Thymus (tissue), 11 donors: ENCODE measurements at regions not wholly inside any gene's neighbourhood (a gene's known extent, or its start where the extent isn't known, plus 50 kb on each side); places are given as distances from the start of the nearest gene placed in this dataset.

Source experiments
- DNase-seq, 9 donors: peaks; one replicate each; pipeline ENCODE4 v3.0.0-alpha.2; 2013; ENCODE audit warnings: low spot score in 9 of 9, low read depth in 6 of 9, missing footprints in 1 of 9
- H3K27ac ChIP-seq, 2 donors: one replicate each; pipeline ENCODE4 v1.5.1; 2013; ENCODE audit warnings: control low read depth in 1 of 2, low read depth in 1 of 2, low read length in 1 of 2, mild to moderate bottlenecking in 1 of 2, moderate library complexity in 1 of 2
- H3K27me3 ChIP-seq, 2 donors: one replicate each; pipeline ENCODE4 v1.5.1; 2013; ENCODE audit warnings: low read length in 1 of 2; ENCODE audit not compliant: control insufficient read depth in 2 of 2, insufficient read depth in 1 of 2
- H3K36me3 ChIP-seq, 2 donors: one replicate each; pipeline ENCODE4 v1.5.1; 2013; ENCODE audit warnings: low read length in 1 of 2, mild to moderate bottlenecking in 1 of 2, moderate library complexity in 1 of 2; ENCODE audit not compliant: control insufficient read depth in 2 of 2, insufficient read depth in 2 of 2
- H3K4me1 ChIP-seq, 2 donors: one replicate each; pipeline ENCODE4 v1.5.1; 2013; ENCODE audit warnings: low read length in 2 of 2; ENCODE audit not compliant: control insufficient read depth in 2 of 2, insufficient read depth in 2 of 2
- H3K4me3 ChIP-seq, 2 donors: one replicate each; pipeline ENCODE4 v1.5.1; 2013; ENCODE audit warnings: low read length in 2 of 2, control low read depth in 1 of 2, mild to moderate bottlenecking in 1 of 2
- H3K9me3 ChIP-seq, 2 donors: one replicate each; pipeline ENCODE4 v1.5.1; 2013; ENCODE audit warnings: low read length in 1 of 2, mild to moderate bottlenecking in 1 of 2; ENCODE audit not compliant: control insufficient read depth in 2 of 2, insufficient read depth in 1 of 2
- WGBS: extraction: QIAGEN DNeasy Blood & Tissue Kit; methylation state at CpG from one replicate; pipeline ENCODE4 v1.1.7; 2013; 5-methylcytosine and 5-hydroxymethylcytosine counted together
- donor health status: healthy.

DNA sequence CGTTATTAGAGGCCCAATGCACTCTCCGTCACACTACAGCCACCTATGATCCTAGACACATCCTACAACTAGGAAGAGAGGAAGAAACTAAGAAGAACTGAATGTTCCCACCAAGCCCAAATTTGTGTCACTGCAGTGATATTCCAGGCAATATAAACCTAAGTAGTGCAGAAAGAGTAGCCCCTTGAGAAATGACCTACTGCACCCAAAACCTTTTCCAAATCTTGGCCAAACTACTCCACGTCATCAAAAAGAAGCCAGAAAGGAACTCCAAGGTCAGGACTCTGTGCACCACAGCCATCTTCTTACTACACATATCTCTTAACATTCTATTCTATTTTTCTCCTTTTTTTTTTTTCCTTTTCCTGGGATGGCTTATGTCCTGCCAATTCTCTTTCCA lies 60.2 kb downstream of the ADAMTS1 start:
- no peaks in the 10 kb centered on the region for H3K36me3 ChIP-seq
- no peak overlapping the region for H3K4me3 ChIP-seq
- WGBS = 96% methylated on average over 3 of the region's 3 CpGs
- H3K9me3 ChIP-seq = no peaks in the 10 kb centered on the region
- DNase-seq = no peak
- H3K4me1 ChIP-seq = no peaks in the 10 kb centered on the region
- H3K27ac ChIP-seq = no peak overlapping the region
- H3K27me3 ChIP-seq = no peaks in the 10 kb centered on the region

DNA sequence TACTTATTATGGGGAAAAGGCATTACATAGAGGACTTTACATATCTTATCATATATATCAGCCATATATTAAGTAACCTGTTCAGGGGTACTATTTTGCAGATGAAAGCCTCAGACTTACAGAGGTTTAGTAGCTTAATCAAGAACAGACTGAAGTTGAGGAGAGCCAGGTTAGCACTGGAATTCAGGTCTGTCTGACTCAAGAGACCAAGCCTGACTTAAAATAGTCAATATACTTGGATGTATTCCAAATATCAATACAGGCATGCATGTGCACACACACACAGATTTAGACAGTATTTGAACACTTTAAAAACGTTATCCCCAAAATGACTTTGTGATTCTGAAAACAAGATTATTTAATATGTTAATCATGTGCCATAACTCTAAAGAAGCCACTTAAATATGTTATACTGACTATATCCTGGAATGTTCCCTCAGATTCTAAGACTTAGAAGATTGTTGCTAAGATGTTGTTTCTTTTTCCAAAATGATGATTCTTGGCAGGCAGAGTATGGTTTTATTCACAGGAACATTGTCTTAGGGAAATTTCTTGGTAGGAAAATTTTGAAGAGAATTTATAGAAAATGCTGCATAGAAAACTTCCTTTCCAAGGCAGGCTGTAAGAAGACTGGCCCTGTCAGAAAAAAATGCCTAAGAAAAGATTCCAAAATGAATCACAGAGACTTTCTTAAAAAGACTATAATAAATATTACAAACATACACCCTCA lies 61.6 kb downstream of the ADAMTS1 start:
- Histone ChIP-seq H3K4me1 (no peaks in the 10 kb centered on the region), H3K9me3 (no peaks in the 10 kb centered on the region), H3K4me3 (no peak overlapping the region), H3K27me3 (no peaks in the 10 kb centered on the region), H3K36me3 (no peaks in the 10 kb centered on the region), H3K27ac (no peak overlapping the region)
- no peak for DNase-seq
- 85% methylated on average over 1 of the region's 1 CpG for WGBS

DNA sequence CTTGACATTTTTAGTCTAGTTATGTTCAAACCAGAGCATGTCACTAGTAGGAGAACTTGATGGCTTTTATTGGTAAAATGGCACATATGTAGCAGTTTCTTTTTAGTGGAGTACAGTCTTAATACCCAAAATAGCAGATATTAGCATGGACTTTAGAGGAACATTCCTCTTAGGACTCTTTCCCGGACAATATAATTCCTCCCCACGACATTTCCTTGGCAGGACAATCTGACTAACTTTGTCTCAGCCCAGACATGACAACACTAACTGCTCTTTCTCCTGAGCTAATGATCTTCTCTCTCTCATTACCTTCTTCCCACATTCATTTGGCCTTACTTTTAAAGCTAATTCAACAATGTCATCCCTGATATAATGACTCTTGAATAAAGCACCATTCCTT lies 62.5 kb downstream of the ADAMTS1 start:
- WGBS = 88% methylated on average over 2 of the region's 2 CpGs
- H3K36me3 ChIP-seq = no peaks in the 10 kb centered on the region
- no peak overlapping the region for H3K27ac ChIP-seq
- no peak for DNase-seq
- H3K9me3 ChIP-seq = no peaks in the 10 kb centered on the region
- no peaks in the 10 kb centered on the region for H3K27me3 ChIP-seq
- no peak overlapping the region for H3K4me3 ChIP-seq
- H3K4me1 ChIP-seq = no peaks in the 10 kb centered on the region

DNA sequence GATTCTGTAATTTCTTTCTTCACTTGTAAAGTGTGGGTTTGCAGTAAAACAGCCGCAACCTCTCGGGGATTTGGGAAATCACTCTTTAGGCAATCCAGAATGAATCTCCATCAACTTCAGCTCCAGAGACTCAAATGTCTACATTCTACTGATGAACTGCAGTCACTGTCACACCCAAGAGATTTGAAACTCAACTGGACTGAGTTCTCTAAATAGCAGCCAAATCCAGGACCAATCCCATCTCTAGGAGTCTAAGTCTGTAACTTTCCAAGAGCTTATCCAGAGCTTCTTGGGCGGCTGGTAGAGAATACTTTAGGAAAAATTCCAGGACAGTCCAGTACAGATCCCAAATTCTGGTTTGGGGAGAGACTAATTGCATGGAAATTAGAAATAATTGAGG lies 62.9 kb downstream of the ADAMTS1 start:
- H3K27ac ChIP-seq = no peak overlapping the region
- no peaks in the 10 kb centered on the region for H3K9me3 ChIP-seq
- no peaks in the 10 kb centered on the region for H3K27me3 ChIP-seq
- no peak for DNase-seq
- H3K4me1 ChIP-seq = no peaks in the 10 kb centered on the region
- WGBS = 97% methylated on average over 3 of the region's 3 CpGs
- no peaks in the 10 kb centered on the region for H3K36me3 ChIP-seq
- H3K4me3 ChIP-seq = no peak overlapping the region

DNA sequence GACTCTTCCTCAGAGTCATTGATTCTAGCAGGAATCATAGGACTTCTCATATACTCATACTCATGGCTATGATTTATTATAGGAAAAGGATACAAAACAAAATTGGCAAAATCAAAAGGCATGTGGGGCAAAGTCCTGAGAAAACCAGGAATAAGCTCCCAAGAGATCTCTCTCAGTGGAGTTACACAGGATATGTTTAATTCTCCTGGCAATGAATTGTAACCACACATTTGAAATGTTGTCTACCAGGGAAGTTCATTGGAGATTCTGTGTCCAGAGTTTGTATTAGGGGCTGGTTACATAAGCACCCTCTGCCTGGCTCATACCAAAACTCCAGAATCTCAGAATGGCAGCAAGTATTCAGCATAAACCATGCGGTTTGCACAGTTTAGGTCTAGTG lies 63.9 kb downstream of the ADAMTS1 start:
- H3K4me3 ChIP-seq = no peak overlapping the region
- H3K36me3 ChIP-seq = no peaks in the 10 kb centered on the region
- H3K27me3 ChIP-seq = no peaks in the 10 kb centered on the region
- H3K27ac ChIP-seq = no peak overlapping the region
- DNase-seq = no peak
- no peaks in the 10 kb centered on the region for H3K9me3 ChIP-seq
- H3K4me1 ChIP-seq = no peaks in the 10 kb centered on the region
- 97% methylated on average over 1 of the region's 1 CpG for WGBS

DNA sequence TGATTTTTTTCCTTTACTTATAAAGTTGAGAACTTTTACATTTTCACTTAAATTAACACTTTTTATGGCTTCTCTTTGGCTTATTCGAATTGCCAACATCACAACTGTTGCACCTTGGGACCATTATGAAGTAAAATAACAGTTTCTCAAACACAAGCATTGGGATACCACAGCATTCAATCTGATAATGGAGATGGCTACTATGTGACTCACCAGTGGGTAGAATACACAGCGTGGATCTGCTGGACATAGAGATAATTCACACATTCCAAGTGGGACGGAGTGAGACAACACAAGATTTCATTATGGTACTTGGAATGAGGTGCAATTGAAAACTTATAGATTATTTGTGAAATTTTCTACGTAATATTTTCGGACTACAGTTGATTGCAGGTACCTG lies 68.0 kb downstream of the ADAMTS1 start:
- no peaks in the 10 kb centered on the region for H3K4me1 ChIP-seq
- whole genome bisulfite sequencing = 95% methylated on average over 5 of the region's 5 CpGs
- DNase-seq = no peak
- H3K27ac ChIP-seq = no peak overlapping the region
- no peak overlapping the region for H3K4me3 ChIP-seq
- no peaks in the 10 kb centered on the region for H3K27me3 ChIP-seq
- no peaks in the 10 kb centered on the region for H3K36me3 ChIP-seq
- H3K9me3 ChIP-seq = no peaks in the 10 kb centered on the region

DNA sequence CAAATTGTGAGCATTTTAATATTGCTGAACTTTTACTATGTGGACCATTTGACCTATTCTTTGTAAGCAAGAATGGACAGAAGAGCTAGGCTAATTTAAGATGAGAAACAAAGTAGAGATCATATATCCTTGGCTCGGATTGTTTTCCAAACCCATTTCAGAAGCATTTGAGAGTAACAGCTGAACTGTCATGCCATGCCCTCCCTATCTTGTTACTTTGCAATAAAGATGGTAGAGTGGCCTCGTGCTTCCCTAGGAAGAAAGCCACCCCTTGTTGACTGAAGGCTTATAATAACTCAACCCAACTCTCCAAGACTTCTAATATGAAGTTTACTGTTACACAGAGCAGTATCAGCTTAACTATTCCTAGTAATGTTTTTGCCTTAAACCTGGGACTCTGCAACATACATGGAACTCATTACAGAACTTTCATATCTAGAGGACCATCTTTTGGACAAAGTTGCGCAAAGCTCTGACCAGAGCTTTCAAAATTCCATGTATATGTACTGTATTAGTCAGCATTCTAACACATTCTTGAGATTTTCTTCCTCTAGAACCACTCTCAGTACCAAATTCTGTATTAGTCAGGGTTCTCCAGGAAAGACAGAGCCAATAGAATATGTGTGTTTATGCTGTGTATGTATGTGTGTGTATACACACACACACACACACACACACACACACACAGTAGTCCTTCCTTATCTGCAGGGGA lies 68.7 kb downstream of the ADAMTS1 start:
- WGBS = 93% methylated on average over 3 of the region's 3 CpGs
- no peak for DNase-seq
- H3K36me3 ChIP-seq = no peaks in the 10 kb centered on the region
- H3K27ac ChIP-seq = no peak overlapping the region
- H3K4me1 ChIP-seq = no peaks in the 10 kb centered on the region
- H3K27me3 ChIP-seq = no peaks in the 10 kb centered on the region
- no peaks in the 10 kb centered on the region for H3K9me3 ChIP-seq
- H3K4me3 ChIP-seq = no peak overlapping the region

DNA sequence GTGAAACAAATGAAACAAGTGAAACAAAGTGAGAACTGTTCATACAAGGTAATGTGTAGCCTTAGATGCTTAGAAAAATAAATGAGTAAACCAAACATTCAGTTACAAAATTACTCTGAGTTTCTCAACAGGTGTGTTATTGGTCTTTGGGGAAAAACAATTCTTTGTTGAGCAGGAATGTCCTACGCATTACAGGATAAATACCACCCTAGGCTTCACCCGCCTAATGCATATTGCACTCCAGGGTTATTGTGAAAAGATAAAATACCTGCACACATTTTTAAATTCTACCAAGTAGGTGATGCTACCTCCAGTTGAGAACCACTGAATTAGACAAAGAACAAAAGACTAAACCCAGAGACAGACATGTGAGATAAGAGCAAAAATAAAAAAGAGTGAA lies 72.2 kb downstream of the ADAMTS1 start:
- H3K9me3 ChIP-seq = no peaks in the 10 kb centered on the region
- no peaks in the 10 kb centered on the region for H3K36me3 ChIP-seq
- no peaks in the 10 kb centered on the region for H3K4me1 ChIP-seq
- WGBS = 98% methylated on average over 2 of the region's 2 CpGs
- H3K4me3 ChIP-seq = no peak overlapping the region
- no peaks in the 10 kb centered on the region for H3K27me3 ChIP-seq
- no peak for DNase-seq
- H3K27ac ChIP-seq = no peak overlapping the region

DNA sequence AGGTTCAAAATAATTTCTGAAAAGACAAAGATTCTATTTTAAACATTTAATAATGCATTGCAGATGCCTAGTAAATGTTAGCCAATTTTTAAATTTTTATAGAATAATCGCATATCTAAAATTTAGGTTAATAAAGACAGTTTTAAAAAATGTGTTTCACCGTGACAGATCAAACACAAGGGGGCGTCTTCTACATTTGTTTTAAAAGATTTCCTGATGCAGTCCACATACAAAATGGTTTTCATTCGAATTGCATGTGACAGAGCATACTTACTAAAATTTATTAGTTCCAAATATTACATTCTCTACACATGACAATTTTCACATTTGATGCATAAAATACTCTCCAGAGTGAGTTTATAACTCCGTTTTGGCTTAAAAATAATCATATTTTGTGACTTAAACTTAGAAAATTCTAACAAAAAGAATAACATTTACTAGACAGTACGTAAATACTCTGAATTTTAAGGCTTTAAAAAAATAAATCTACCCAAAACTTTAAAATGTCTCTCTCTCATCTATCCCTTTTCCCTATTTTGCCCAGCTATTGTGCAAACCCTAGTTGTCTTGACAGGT lies 75.5 kb downstream of the ADAMTS1 start:
- DNase-seq = peak in 3 of 9 donors; percentile 2 to 24 (median 3)
- no peaks in the 10 kb centered on the region for H3K27me3 ChIP-seq
- H3K9me3 ChIP-seq = no peaks in the 10 kb centered on the region
- H3K4me3 ChIP-seq = no peak overlapping the region
- no peak overlapping the region for H3K27ac ChIP-seq
- H3K4me1 ChIP-seq = no peaks in the 10 kb centered on the region
- WGBS = 44% methylated on average over 6 of the region's 6 CpGs
- H3K36me3 ChIP-seq = no peaks in the 10 kb centered on the region
